Vagina (tissue), 2 donors: ENCODE measurements at regions not wholly inside any gene's neighbourhood (a gene's known extent, or its start where the extent isn't known, plus 50 kb on each side); places are given as distances from the start of the nearest gene placed in this dataset.

Experiments
- POLR2A ChIP-seq, 2 donors: fragments of 450-650 bp; IDR thresholded peaks; one replicate each; pipeline ENCODE4 v1.6.1; 2017; ENCODE audit warnings: antibody characterized with exemption in 2 of 2, mild to moderate bottlenecking in 2 of 2, moderate library complexity in 2 of 2
- TF ChIP-seq, protein P1 (sequence below), 3 experiments: fragments of 450-650 bp in 2 of 3; fragments of 200-600 bp in 1 of 3; sonication (generic) in 1 of 3; IDR thresholded peaks; one replicate each; pipeline ENCODE4 v1.5.1; 2017 to 2019; ENCODE audit warnings: antibody characterized with exemption in 3 of 3, mild to moderate bottlenecking in 2 of 3, moderate library complexity in 2 of 3

DNA sequence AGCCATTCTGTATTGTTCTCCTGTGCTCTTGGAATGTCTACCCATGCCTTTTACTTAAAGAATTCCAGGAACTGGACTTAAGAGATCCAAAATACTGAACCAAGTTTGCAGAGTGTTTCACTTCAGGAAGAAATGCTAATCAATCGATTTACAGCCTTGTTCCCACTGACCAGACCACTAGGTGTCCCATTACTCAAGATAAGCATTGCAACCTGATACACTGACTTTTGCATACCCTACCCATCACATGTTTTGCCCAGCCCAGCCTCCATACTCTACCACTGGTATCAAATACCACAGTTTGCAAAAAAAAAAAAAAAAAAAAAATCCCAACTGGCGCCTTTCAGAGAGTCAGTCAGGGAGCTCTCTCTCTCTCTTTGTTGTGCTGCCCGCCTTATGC is 550.8 kb downstream of the CDH9 start:
- TF ChIP-seq, protein P1, sequence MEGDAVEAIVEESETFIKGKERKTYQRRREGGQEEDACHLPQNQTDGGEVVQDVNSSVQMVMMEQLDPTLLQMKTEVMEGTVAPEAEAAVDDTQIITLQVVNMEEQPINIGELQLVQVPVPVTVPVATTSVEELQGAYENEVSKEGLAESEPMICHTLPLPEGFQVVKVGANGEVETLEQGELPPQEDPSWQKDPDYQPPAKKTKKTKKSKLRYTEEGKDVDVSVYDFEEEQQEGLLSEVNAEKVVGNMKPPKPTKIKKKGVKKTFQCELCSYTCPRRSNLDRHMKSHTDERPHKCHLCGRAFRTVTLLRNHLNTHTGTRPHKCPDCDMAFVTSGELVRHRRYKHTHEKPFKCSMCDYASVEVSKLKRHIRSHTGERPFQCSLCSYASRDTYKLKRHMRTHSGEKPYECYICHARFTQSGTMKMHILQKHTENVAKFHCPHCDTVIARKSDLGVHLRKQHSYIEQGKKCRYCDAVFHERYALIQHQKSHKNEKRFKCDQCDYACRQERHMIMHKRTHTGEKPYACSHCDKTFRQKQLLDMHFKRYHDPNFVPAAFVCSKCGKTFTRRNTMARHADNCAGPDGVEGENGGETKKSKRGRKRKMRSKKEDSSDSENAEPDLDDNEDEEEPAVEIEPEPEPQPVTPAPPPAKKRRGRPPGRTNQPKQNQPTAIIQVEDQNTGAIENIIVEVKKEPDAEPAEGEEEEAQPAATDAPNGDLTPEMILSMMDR (IDR thresholded peaks at IDR 0.05) = no peak
- no peak for TF ChIP-seq POLR2A (IDR thresholded peaks at IDR 0.05)
